ENCODE measurements at regions not wholly inside any gene's neighbourhood (a gene's known extent, or its start where the extent isn't known, plus 50 kb on each side); places are given as distances from the start of the nearest gene placed in this dataset.

- DNase-seq (ENCODE audit: low read depth in 2 of 2): no peak
Measured at GRCh38 chr10:43874984-43875383, 226.3 kb upstream of the ZNF32 start.

GRCh38 chr10:43873717-43874116 is 225.0 kb upstream of the ZNF32 start:
- DNase-seq (ENCODE audit: low read depth in 2 of 2): no peak

GRCh38 chr10:43872644-43873043 is 224.0 kb upstream of the ZNF32 start:
- DNase-seq (ENCODE audit: low read depth in 2 of 2): no peak

GRCh38 chr10:43871545-43871944 is 222.9 kb upstream of the ZNF32 start:
- DNase-seq (ENCODE audit: low read depth in 2 of 2): no peak

- no peak for DNase-seq (ENCODE audit: low read depth in 2 of 2)
Measured at GRCh38 chr10:43870968-43871439, 222.3 kb upstream of the ZNF32 start.

- no peak for DNase-seq (ENCODE audit: low read depth in 2 of 2)
Measured at GRCh38 chr10:43869669-43870322, 221.1 kb upstream of the ZNF32 start.

- no peak for DNase-seq (ENCODE audit: low read depth in 2 of 2)
Measured at GRCh38 chr10:43868952-43869351, 220.3 kb upstream of the ZNF32 start.

- no peak for DNase-seq (ENCODE audit: low read depth in 2 of 2)
Measured at GRCh38 chr10:43867667-43868565, 219.2 kb upstream of the ZNF32 start.

- DNase-seq (ENCODE audit: low read depth in 2 of 2): no peak
Measured at GRCh38 chr10:43867113-43867512, 218.4 kb upstream of the ZNF32 start.

GRCh38 chr10:43866712-43867111 is 218.0 kb upstream of the ZNF32 start:
- DNase-seq (ENCODE audit: low read depth in 2 of 2): no peak

GRCh38 chr10:43865265-43866135 is 216.8 kb upstream of the ZNF32 start:
- no peak for DNase-seq (ENCODE audit: low read depth in 2 of 2)

- DNase-seq (ENCODE audit: low read depth in 2 of 2): no peak
Measured at GRCh38 chr10:43864656-43865055, 216.0 kb upstream of the ZNF32 start.

- DNase-seq (ENCODE audit: low read depth in 2 of 2): no peak
Measured at GRCh38 chr10:43863859-43864591, 215.3 kb upstream of the ZNF32 start.

GRCh38 chr10:43863270-43863669 is 214.6 kb upstream of the ZNF32 start:
- no peak for DNase-seq (ENCODE audit: low read depth in 2 of 2)

GRCh38 chr10:43862756-43863155 is 214.1 kb upstream of the ZNF32 start:
- no peak for DNase-seq (ENCODE audit: low read depth in 2 of 2)

GRCh38 chr10:43861966-43862751 is 213.5 kb upstream of the ZNF32 start:
- DNase-seq (ENCODE audit: low read depth in 2 of 2): no peak

- DNase-seq (ENCODE audit: low read depth in 2 of 2): no peak
Measured at GRCh38 chr10:43859016-43859525, 210.4 kb upstream of the ZNF32 start.

- DNase-seq (ENCODE audit: low read depth in 2 of 2): no peak
Measured at GRCh38 chr10:43857931-43858315, 209.2 kb upstream of the ZNF32 start.

GRCh38 chr10:43857206-43857930 is 208.7 kb upstream of the ZNF32 start:
- DNase-seq (ENCODE audit: low read depth in 2 of 2): no peak

- no peak for DNase-seq (ENCODE audit: low read depth in 2 of 2)
Measured at GRCh38 chr10:43856299-43856698, 207.6 kb upstream of the ZNF32 start.

Data from stimulated activated CD8-positive, alpha-beta memory T cell treated with anti-CD3 and anti-CD28 coated beads, Interleukin-7, amount 100 ng/mL, for 4 hours (primary cell).